B cell (primary cell): ENCODE measurements at regions not wholly inside any gene's neighbourhood (a gene's known extent, or its start where the extent isn't known, plus 50 kb on each side); places are given as distances from the start of the nearest gene placed in this dataset.

Experiments used
- EZH2 ChIP-seq: IDR thresholded peaks from 2 replicates; pipeline ENCODE4 v1.6.1; 2012; ENCODE audit warnings: borderline replicate concordance, low read depth, mild to moderate bottlenecking, moderate library complexity, low read length; ENCODE audit not compliant: insufficient read depth, poor library complexity, severe bottlenecking
- TF ChIP-seq, protein P1 (sequence below): fragments of 200-600 bp; IDR thresholded peaks from one replicate; pipeline ENCODE4 v1.8.0; 2022; ENCODE audit warnings: antibody characterized with exemption, mild to moderate bottlenecking

DNA sequence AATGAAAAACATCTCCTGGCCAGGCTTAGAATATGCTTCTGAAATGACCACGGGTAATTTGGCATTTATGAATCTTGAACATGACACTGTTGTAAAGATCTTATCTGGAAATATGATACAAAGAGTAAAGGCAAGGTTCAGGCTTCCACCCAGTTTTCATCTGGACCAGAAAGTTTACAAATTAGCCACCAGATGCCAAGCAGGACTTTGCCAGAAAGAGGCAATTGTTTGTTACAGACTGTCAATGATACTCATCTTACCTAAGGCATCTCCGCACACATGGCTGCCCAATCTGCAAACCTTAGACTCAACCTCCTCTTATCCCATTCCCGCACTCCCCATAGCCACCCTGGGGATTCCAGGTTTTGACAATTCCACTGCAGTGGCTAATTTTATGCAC, 795.3 kb downstream of the TYW1 start:
- TF ChIP-seq, protein P1, sequence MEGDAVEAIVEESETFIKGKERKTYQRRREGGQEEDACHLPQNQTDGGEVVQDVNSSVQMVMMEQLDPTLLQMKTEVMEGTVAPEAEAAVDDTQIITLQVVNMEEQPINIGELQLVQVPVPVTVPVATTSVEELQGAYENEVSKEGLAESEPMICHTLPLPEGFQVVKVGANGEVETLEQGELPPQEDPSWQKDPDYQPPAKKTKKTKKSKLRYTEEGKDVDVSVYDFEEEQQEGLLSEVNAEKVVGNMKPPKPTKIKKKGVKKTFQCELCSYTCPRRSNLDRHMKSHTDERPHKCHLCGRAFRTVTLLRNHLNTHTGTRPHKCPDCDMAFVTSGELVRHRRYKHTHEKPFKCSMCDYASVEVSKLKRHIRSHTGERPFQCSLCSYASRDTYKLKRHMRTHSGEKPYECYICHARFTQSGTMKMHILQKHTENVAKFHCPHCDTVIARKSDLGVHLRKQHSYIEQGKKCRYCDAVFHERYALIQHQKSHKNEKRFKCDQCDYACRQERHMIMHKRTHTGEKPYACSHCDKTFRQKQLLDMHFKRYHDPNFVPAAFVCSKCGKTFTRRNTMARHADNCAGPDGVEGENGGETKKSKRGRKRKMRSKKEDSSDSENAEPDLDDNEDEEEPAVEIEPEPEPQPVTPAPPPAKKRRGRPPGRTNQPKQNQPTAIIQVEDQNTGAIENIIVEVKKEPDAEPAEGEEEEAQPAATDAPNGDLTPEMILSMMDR, result no peak
- TF ChIP-seq EZH2, result no peak
